Ecto neural progenitor cell (in vitro differentiated cells): ENCODE measurements at regions not wholly inside any gene's neighbourhood (a gene's known extent, or its start where the extent isn't known, plus 50 kb on each side); places are given as distances from the start of the nearest gene placed in this dataset.

ENCODE experiments used
- DNase-seq: peaks from one replicate; pipeline ENCODE4 v3.0.0-alpha.2; 2018; ENCODE audit warnings: low spot score

DNA sequence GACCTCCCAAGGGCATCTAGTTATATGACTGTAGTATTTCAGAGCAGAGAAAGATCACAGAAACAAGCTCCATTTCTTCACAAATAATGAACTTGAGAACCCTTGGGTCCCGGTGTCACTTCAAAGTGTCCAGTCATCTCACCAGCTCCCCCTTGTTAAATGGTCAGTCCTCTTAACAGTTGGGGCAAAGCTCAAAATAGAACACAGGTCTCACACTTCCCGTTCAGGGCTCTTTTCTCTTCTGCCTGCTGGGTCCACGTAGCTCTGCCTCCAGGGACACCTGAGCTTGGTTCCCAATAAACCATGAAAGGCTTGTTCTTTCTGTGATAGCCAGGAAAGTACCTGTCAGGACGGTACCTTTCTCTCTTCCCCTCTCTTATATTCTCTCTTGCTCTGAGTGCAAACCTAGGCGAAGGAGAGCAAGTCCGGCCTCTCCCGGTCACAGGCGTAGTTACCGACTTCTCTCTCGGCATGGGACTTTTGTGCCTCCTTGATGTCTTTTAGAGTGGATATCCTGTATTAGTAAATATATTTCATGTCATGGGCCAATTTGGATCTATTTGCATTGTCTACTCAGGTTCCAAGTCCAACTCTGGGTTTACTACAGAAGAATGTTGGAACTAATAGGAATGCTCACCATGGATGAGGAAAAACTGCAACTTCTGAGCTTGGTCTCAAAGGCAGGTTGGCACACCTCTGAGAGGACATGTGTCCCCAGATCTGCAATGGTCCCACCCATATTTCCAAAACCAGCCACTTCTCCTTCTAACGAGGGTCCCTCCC, 118.8 kb upstream of the PARP11 start:
- no peak for DNase-seq

DNA sequence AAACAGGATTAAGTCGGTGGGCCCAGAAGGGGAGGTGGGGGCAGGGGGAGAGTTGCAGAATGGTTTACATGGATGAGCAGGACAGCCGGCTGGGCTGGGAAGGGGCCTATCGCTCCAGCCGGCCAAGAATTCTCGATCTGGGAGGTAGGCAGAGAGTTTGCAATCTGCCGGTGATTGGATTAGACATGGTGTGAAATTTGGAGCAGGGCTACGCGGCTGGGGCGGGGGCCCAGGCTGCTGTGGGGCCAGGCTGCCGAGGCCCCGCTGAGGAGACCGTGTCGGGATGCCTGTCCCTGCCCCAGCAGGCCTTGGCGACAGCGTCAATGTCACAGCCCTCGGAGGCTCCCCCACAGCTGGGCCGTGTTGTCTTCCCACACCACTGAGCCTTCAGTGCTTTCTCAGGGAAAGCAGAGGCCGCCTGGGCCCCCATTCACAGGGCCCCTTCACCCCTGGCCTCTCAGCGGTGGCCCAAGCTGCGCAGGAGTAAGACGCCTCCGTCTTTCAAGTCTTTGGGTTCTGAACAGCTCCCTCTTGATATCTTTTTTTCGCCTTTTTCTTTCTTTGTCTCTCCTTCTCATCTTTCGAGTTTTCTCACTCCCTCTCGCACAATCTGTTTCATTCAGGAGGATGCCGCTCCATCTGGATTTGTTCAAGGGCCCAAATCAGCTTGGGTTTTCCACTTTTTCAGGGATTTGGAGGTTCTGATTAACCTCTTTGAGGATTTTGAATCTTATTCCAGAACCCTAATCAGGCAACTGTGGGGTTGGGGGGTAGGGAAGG, 117.5 kb upstream of the PARP11 start:
- peak; percentile 88 for DNase-seq

DNA sequence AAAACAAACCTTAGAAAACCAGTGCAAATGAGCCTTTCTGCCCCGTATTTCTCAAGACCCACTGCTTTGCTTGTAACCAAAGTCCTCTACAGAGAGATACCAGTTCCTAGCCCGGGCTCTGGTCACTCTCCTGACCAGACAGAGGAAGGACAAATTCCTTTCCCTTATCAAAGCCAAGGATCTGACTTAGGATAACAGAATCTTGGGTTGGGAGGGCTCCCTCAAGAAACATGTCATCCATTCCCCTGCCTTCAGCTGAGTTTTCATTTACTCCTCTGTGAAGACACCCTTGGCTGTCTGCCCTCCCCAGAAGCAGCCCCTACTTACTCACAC, 116.0 kb upstream of the PARP11 start:
- DNase-seq = no peak

DNA sequence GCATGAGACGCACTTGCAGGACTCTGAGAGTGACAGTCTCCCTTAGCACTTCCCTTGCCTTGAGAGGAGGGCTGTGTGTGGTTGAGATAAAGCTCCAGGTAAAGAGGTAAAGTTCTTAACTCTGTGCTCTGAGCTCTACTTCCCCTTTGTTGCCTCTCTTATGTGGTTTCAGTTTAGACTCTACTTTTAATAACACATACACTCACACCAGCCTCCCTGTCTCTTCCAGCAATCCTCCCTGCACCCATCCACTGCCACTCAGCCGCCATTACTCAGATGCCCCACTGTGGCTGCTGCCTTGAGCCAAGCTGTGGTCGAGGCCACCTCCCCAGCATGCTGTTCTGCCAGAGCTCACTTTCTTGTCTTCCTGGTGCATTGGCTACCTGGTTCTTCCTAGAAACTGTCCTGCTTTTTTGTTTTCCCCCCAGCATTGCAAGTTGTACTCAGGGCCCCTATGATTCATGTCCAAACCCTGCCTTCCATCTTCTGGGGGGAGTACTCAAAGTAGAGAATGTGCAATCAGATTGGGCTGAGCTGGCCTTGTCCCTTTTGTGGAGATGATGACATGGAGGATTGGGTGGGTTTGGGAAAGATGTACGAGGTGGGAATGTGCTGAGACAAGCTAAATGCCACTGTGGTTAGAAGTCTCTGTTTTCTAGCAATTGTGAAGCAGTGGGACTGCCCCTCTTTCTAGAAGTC, 115.5 kb upstream of the PARP11 start:
- DNase-seq = no peak

DNA sequence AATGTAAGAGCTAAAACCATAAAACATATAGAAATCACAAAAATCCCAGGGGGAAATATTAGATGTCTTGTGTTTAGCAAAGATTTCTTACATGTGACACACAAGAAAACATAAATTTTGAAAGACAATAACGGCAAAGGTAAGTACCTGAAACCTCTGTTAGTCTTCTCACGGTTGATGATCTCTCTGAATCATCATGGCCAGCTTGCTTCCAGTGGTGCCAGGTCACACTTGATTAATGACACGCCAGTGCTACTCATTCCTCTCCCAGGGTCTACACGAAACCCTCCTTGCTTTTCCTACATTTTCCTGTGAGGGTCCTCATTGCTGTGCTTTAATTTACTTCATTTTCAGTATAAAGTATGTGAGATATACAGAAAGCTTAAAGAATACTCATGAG, 114.4 kb upstream of the PARP11 start:
- no peak for DNase-seq

DNA sequence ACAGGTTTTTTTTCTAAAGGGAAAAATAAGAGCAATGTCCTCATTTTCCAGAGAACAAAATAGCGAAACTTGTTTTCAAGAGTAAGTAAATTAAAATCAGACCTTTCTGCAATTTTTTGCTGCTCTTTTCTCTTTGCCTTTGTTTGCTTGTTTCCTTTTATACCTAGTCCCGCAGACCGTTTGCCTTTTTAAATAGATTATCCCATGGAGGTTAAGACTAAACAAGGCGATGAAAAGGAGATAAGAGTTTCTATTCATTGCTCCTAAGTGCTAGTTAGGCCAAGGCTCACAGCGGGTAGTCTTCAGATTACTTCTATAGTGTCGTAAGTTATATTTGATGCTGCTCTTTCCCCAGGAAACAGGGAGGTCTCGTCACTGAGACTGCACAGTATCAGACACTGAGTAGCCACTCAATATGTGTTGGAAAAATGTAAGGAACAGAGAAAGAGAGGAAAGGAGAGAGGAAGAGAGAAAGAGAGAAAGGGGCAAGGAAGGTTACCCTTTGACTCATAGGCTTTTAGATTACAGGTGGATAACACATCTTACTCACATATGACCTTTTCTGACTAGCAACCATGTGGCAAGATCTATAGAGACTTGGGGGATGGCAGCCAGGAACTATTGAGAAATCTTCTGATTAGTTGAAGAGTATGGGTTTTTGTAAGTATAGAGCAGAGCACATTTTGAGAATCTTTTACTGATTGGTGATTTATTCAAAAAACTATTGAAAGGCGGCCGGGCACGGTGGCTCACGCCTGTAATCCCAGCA, 107.5 kb upstream of the PARP11 start:
- DNase-seq = no peak

DNA sequence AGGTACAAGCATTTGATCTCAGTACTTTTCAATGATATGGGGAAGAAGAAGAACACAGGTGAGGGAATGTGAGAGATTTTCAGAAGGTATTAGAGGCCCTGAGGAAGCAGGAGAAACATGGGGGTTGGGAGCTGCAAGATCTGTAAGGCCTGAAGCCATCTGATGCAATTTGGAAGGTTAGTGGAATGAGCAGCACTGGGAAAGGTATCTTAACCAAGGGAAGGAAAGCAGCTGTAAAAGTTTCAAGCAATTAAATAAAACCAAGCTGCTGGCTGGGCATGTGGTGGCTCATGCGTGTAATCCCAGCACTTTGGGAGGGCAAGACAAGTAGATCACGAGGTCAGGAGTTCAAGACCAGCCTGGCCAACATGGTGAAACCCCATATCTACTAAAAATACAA, 104.4 kb upstream of the PARP11 start:
- DNase-seq = no peak

DNA sequence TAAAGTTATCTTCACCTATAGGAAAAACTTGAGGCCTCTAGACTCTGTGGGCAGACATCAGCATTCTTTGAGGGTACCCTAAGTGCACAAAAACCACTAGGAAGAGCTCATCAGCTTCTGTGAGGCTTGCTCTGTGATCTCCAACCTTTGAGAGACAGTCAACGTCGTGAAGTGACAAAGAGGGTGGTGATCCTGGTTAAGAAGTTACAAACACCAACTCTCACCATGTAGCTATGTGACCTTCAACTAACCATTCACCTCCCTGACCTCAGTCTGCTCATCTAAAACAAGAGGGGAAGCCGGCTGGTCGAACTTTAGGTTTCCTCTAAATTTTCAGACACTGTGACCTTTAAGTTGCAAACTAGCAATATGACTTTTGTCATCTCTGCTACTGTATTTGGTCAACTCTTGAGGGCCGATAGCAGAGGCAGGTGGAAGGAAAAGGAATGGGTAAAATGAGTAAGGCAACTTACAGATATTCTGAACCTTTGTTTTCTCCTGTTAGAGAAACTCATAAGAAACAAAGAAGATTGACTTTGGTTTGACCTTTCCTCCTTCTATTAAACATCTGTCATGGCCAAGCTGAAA, 103.2 kb upstream of the PARP11 start:
- DNase-seq = no peak

DNA sequence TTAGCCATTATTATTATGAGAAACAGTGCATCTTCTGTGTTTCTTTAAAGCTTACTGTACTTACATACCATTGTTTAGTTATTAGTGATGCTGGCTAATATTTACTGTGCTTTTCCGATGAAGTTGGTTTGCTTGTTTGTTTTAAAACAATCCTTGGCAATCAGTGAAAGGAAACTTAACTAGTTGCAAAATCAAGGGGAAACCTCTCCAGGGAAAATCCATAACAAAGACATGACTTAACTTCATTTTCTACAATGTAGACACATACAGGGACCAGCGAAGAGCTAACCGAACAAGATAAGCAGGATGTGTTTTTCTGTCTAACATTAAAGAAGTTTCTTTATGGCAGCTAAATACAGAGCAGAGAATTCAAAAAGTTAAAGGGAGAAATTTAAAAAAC, 102.5 kb upstream of the PARP11 start:
- DNase-seq = no peak

DNA sequence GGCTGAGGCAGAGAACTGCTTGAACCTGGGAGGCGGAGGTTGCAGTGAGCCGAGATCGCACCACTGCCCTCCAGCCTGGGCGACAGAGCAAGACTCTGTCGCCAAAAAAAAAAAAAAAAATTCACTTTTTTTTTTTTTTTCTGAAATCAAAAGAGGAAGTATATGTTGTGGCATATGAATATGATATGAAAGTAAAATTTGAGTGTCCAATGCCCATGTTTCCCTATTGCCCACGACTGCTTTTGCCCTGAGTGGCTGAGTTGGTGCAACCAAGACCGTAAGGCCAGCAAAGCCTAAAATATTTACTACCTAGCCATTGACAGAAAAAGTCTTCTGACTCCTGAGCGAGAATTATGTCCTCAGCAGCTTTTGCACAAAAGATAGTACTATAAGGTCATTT, 101.7 kb upstream of the PARP11 start:
- DNase-seq = no peak

DNA sequence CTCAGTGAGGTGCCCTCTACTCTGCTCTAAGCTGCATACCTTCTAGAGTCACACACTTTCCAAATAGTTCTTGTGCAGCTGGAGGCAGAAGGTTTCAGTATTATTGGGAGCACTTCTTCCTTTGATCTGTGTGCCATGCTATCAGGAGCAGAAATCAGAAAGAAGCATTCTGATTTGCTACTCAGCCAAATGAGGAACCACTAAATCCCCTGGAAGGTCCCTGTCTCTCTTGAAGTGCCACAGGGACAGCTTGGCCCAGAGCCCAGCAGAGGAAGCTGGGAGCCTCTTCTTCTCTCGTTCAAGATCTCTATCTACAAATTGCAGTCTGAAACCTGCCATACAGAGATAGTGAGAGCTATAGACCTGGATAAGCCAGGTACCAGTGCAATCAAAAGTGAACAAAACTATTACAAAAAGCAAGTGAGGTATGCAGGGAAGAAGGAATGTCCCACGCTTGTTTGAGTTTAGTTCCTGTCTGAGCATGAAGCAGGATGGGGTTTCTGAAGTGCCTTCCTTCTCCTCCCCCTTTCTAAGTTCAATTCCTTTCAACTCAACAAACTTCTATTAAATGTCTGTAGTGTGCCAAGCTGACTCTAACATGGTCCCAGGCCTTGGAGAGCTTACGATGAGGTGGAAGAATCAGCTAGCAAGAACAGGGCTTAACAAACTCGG, 100.9 kb upstream of the PARP11 start:
- no peak for DNase-seq

DNA sequence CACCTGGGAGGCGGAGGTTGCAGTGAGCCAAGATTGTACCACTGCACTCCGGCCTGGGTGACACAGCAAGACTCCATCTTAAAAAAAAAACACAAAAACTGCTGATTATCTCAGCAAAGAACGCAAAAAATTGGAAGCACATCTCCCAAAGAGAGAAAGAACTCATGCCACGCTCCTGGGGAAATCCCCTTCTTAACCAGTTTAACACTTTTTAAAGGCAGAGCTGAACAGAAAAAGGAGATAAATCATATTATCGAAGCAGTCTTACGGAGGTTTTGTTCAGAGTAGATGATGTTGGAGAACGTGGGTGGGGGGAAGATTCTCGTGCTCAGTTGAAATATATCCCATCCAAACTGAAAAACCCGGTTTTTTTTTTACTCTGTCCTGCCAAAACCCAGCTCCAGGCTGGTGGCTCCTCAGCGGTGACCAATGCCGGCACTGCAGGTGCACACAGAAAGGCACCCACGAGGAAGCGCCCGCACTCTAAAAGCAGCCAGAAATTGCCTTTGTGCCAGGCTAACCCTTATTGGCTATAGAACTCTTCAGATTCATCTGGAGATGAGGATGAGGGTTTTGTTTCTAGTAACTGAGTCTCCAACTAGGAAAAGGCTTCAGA, 100.2 kb upstream of the PARP11 start:
- DNase-seq = no peak

DNA sequence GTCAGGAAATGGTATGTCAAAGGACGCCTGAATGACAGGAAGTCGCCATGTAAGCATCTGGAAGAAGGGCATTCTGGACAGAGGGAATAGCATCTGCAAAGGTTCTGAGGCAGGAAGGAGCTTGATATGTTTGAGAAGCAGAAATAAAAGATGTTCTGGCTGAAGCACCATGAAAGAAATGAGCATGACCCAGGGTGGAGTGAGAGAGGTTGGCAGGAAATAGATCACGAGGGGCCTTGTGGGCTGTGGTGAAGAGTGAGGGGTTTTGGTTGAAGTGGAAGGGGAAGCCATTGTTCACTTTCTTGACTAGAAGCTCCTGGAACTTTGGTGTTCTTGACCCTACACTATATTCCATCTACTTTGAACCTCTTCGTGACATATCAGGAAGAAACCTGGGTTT, 99.4 kb upstream of the PARP11 start:
- DNase-seq = no peak

DNA sequence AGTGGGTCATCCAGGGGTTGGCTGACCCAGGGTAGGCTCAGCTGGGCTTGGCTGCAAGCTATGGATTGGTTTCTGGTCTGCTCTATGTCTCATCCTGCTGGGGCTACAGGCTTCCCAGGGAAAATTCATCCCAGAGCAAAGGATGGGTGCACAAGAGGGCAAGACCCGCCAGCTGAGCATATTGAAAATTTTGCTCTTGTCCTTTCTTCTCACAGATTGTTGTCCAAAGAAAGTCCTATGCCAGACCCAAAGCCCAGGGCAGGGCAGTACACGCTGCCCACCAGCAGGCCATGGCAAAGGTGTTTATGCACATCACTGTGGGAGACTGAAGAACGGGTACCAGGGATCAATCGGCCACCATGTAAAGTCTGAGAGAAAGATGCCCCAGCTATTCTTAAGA, 95.3 kb upstream of the PARP11 start:
- no peak for DNase-seq

DNA sequence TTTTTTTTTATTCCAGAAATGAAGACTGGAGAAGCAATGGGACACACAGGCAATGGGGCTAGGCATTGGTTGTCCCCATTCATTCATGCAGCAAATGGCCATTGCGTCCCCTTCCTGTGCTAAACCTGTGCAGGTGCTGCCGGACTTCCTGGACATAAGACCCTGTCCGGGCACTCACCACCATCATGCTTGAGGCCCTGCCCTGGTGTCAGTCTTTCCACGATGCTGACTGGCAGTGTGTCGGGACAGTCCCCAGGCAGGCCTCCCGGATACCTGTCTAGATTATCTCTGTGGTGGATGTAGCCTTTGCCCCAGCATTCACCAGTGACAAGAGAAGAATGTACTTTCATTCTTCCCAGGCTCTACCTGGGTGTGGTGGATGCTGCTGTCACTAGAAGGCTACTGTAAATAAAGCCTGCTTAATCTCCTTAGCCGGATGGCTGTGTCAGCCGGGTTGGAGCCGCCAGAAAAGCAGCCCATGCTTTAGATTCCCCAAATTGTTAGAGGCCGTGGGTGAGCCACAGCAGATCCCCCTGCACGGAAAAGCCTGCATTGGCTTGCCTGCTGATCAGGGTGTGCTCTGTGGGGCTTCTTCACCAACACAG, 94.5 kb upstream of the PARP11 start:
- DNase-seq = no peak

DNA sequence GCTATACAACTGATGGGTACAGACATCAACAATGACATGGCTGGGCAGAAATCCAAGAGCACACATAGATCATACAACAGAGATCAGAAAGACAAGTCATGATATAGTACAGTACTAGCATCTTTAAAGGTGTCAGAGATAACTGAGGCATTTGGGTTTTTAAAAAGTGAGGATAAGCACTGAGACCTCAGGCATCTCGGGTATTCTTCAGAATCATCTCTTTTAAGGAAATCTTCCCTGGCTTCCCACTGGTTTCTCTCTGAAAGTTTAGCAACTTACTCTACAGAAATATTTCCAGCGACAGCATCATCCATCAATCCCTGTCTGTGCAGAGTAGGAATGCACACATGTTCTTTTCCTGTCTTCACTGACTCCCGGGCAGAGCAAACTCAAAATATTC, 93.2 kb upstream of the PARP11 start:
- no peak for DNase-seq

DNA sequence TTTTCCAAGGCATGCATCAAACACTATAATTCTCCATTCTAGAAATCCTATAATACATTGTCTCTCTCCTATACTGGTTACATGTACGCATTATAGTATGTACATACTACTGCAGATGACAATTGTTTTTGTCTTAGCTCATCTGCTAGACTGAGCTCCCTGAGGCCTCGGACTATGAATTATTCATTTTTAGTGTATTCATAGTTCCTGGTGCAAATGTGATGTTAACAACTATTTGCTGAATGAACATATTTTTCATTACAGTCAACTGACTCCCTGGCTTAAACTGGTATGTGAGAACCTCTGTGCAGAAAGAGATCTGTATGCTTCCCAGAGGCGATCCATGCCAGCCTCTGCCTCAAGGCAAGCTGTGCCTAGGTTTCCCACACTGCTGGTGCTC, 91.8 kb upstream of the PARP11 start:
- no peak for DNase-seq

DNA sequence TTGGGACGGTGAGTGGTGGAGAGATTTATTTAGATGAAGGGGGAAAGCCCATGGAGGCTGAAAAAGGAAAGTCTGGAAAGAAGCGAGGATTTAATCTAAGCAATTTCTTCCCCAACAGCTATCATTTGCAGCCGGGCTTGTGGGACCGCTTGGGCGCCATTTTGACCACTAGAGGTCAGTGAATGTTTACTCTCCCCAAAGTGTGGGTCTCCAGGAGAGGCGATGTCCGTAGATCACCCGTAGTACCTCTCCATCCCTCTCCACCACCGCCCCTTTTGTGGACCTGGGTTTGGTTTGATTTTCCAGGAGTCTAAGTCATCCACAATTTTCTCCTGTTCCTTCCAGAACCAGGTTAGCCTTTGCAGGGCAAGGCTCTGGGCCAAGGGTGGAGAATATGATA, 91.2 kb upstream of the PARP11 start:
- DNase-seq = peak; percentile 77

DNA sequence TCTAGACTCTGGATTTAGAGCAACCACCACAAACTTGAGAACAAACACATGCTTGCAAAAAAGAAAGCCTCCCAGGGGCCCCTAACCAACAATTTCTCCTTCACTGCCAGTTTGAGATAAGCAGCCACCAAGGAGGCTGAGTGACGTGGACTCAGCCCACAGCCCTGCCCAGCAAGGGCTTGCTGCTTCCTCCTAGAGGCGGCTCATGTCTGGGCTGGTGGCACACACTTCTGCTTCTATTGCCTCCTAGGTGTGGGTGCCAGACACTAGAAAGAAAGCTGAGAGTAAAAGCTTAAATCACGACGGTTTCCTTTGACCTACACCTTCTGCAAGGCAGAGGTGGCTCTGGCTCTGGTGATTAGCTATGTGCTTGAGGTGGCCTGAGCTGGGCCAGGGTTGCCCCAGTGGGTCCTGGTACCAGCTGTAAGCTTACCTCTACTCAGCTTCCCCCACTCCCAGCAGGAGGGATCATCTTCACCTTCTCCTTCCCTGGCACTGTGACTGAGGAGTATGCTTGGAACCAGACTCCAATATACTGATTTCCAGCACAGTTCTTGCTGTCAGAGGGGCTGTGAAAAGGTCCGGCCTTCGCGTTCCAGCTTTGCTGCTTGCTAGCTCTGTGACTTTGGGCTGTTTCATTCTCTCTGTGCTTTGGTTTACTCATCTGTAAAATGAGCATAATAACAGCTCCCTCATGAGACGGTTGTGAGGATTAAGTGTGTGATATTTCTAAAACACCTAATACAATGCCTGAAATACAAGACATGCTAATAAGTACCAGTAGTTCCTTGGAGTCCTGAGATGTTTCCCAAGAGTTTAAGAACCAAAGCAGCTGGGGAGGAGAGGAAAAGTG, 89.7 kb upstream of the PARP11 start:
- no peak for DNase-seq

DNA sequence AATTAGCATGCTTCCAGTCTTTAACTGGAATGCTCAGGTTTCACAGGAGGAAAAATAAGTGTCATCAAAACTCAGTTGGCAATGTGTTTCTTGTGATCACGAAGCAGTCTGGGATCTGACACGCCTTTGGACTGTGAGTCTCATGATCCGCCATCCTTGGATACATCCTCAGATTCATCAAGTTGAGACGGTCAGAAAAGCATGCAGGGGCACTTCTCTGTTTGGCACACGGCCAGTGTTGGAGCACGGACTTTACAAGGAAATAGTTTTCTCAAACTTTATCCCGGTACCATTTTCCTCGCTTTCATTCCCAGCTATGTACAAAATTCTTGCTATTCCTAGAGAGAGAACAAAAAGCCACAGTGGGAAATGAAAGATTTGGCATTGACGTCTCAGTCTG, 88.4 kb upstream of the PARP11 start:
- DNase-seq = no peak
